GM21360 (cell line): ENCODE measurements at regions not wholly inside any gene's neighbourhood (a gene's known extent, or its start where the extent isn't known, plus 50 kb on each side); places are given as distances from the start of the nearest gene placed in this dataset.

ENCODE experiments used
- ATAC-seq: cut with Tn5 transposase; IDR thresholded peaks from one replicate; pipeline ENCODE4 v1.9.1; 2021; ENCODE audit warnings: mild to moderate bottlenecking, moderate library complexity; ENCODE audit not compliant: unreplicated experiment

- ATAC-seq, result no peak
Observed at GRCh38 chr9:107198718-107199117, 84.4 kb upstream of the RAD23B start.

- no peak for ATAC-seq
Observed at GRCh38 chr9:107208121-107208520, 75.0 kb upstream of the RAD23B start.

GRCh38 chr9:107210775-107211174, 72.3 kb upstream of the RAD23B start:
- ATAC-seq, result no peak

DNA sequence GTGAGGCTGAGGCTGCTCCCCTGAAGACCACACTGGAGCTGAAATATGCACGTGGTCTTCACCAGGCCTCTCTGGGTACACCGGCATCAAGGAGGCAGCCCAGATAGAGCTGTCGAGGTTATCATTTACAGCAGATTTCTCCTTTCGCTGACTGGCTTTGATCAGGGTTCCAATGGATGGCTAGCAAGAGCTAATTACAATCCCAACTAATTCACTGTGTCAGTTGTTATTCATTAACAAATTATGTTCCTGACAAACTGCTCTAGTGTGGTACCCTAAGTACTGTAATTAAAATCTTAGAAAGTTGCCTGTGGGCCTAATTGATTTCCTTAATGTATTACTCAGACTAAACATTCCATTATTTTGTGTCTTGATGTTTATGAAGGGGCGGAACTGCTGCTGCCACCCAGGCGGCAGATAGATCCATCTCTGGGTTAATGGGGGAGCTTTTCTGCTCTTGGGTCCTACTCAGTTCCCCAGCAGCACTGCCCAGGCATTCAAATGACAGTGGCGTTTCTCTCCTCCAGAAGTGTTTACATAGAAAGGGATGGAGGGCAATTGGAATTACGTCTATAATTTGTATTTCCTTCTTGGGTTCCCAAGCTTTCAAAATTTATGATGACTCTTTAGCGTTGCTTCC, 71.7 kb upstream of the RAD23B start:
- no peak for ATAC-seq

DNA sequence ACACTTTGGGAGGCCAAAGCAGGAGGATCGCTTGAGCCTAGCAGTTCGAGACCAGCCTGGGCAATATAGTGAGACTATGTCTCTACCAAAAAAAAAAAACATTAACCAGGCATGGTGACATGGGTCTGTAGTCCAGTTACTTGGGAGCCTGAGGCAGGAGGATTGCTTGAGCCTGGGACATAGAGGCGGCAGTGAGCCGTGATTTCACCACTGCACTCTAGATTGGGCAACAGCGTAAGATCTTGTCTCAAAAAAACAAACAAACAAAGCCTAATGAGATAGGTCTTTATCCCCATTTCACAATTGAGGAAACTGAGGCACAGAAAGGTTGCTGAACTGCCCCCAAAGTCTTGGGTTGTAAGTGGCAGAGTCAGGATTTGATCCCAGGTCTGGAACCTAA, 70.5 kb upstream of the RAD23B start:
- ATAC-seq, result no peak

GRCh38 chr9:107213080-107213479, 70.0 kb upstream of the RAD23B start:
- ATAC-seq, result no peak

GRCh38 chr9:107213561-107214028, 69.5 kb upstream of the RAD23B start:
- ATAC-seq, result peak; percentile 84

DNA sequence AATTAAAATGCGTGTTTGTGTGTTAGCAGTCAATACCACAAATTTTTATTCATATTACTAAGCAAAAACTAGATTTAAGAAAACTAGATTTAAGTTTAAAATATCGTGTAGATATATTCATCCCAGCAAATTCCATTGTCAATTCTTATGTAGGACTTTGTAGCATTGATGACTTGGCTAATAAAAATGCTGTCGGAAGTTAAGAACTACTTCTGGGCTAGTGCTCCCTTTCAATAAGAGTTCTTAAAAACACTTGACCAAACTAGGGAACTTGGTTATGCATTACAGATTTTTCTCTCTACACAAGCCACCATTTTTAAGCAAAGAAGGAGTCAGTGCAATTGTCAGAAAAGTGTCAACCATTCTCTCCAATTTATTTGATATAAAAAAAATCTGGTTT, 68.7 kb upstream of the RAD23B start:
- no peak for ATAC-seq

DNA sequence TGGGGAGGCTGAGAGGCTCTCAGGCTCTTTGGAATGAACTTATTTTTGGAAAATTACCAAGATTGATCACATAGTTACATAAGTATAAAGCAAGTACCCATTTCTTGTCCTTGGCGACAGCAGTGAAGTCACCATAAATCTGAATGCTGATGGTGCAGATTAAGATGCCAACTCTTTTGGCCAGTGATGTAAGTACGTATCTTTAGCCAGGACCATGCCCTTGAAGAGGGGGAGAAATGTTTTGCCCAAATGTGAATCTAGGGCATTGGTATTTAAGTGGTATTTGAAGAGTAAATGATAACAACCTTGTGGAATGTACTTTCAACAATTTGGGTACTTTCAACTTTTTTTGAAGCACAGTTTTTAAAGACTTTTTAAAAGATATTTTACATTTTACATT, 68.2 kb upstream of the RAD23B start:
- no peak for ATAC-seq

GRCh38 chr9:107215381-107215780, 67.7 kb upstream of the RAD23B start:
- no peak for ATAC-seq

DNA sequence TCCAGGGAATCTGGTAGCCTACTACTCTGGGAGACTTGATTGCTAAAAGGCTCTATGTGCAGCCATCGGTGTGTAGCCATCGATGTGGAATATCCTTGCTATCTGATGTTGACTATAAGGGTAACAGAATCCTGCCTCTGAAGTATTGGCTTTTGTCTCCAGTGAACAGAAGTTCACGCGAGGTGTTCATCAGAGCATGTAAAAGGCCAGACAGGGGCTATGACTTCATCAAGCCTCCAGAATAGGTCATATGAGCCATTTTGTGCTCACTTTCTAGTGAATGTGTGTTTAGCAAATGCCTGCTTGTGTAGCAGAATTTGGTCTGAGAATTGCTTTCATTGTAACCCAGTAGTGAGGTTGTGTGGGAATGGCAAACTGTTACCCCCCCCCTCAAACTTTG, 66.8 kb upstream of the RAD23B start:
- ATAC-seq, result no peak

- ATAC-seq, result peak; percentile 86
Observed at GRCh38 chr9:107218829-107219485, 64.1 kb upstream of the RAD23B start.

- peak; percentile 38 for ATAC-seq
Observed at GRCh38 chr9:107219486-107220077, 63.5 kb upstream of the RAD23B start.

GRCh38 chr9:107221321-107221720, 61.8 kb upstream of the RAD23B start:
- ATAC-seq, result no peak

- ATAC-seq, result no peak
Observed at GRCh38 chr9:107222020-107222522, 61.0 kb upstream of the RAD23B start.

DNA sequence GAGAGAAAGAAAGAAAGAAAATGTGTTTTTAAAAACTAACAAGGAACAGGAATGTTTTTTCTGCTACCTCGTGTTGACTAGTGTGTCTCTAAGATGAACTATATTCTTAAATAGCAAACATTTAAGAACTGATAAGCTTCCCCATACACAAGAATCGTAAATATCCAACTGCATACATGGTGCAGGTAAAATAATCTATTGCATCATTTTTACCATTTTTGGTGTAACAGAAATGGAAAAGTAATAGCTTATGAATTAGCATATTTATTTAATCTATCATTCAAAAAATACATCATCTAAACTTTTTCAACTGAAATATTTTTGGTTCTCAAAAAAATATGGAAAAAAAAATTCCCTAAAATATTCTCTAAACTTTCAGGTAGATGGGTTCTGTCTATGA, 59.7 kb upstream of the RAD23B start:
- no peak for ATAC-seq

DNA sequence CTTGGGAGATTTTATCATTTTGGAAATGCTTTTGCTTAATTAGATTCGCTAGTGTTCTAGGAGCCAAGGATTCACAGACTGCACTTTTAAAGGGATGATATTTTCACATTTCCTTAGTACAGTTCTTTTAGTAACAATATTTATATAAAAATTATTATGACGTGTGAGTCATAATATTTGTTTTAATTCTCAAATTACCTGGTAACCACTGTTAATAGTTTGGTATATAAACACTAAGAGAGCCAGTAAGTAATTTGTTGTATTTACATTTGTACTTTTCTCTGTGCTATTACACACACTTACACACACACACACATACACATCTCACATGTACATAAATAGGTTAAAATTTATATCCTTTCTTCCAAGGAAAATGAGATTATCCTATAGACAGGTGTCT, 58.8 kb upstream of the RAD23B start:
- ATAC-seq, result no peak

- no peak for ATAC-seq
Observed at GRCh38 chr9:107226421-107226820, 56.7 kb upstream of the RAD23B start.

DNA sequence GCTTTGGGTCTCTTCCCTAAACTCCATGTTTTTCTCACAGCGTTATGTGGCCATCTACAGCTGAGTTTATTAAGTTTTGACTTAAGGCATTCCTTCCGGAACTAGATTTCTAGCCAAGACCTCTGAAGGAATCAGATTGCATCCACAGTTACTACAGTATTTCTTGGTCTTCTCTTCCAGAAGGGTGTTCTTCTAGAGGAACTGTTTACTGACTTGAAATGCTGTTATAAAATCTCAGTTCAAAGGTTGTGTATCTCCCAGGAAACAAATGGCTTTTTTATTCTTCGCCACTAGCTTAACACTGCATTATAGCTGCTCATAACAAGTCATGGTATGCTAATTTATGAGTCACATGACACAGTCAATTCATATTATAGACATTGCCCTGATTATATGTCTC, 55.3 kb upstream of the RAD23B start:
- no peak for ATAC-seq

DNA sequence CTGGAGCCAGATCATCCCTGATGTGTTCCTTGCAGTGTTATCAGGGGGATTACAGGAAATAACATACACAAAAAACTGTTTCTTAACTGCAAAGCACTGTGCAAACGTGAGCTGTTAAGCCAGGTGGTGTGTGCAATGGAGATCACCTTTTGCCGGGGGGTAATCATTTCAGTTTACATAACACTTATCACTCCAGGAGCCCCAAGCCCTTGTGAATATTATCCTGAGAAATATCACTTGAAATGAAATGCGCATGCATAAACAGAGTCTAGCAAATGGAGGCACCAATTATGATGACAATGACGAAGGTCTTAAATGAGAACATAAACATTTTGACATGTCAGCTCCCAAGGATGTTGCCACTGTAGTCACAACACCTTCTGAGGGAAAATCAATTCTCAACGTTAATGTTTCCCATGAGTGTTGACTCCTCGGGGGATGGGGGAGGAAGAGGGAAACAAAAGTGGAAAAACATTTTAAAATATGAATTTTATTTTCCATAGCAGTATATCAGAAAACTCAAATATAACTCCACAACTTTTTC, 54.5 kb upstream of the RAD23B start:
- no peak for ATAC-seq

DNA sequence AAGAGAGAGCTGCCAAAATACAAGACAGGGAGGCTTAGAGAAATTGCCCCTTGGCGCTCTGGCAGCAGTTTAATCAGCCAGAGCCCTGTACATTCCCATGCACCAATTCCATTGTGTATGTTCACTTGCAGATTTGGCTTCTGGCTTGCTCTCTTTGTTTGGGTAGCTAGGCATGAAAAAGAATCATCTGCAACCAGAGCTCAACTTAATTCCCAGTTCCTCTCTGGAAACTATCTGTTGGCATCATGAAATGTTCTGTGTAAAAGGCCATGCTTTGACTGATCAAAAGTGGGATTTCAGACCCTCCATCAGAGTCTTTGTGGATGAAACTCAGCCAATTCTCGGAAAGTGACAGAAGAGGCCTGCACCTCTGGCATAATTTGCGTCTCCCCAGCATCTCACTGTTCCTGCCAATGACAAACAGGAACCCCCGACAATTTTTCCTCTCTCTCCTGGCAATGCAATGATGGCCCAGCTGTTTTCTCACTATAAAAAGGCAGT, 53.8 kb upstream of the RAD23B start:
- no peak for ATAC-seq
